ENCODE measurements at regions not wholly inside any gene's neighbourhood (a gene's known extent, or its start where the extent isn't known, plus 50 kb on each side); places are given as distances from the start of the nearest gene placed in this dataset.

DNA sequence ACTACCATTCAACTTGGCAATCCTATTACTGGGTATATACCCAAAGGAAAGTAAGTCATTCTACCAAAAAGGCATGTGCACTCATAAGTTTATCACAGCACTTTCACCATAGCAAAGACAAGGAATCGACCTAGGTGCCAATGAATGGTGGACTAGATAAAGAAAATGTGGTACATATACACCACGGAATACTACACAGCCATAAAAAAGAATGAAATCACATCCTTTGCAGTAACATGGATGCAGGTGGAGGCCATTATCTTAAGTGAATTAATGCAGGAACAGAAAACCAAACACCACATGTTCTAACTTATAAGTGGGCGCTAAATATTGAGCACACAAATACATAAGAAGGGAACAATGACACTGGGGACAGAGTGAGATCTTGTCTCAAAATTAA, 65.8 kb upstream of the SUB1 start:
- ATAC-seq (no peak), DNase-seq (ENCODE audit: low read depth, low spot score) (no peak)
- no peak overlapping the region for H3K4me2 ChIP-seq (ENCODE audit: low read length)
- ChIA-PET CTCF (no interaction called here), POLR2A (no interaction called here), RAD21 (ENCODE audit: low non-redundant PET in 1 of 2, low total read pairs in 2 of 2, uncharacterized antibody in 2 of 2, unreplicated experiment in 2 of 2) (no interaction called here)
- H3K36me3 ChIP-seq (ENCODE audit: control insufficient read depth in 1 of 2, insufficient read depth in 2 of 2, low read length in 2 of 2) = no peaks in the 10 kb centered on the region
- H4K20me1 ChIP-seq (ENCODE audit: insufficient read depth) = no peaks in the 10 kb centered on the region
- no peak overlapping the region for H3K4me3 ChIP-seq (replicated peaks in 1 of 2; ENCODE audit: low read depth in 1 of 2, low read length in 2 of 2)
- intact Hi-C loops (cut with micrococcal nuclease) = no loop called here
- H3K4me1 ChIP-seq (ENCODE audit: control insufficient read depth in 1 of 2, insufficient read depth in 2 of 2, low read length in 2 of 2) = no peaks in the 10 kb centered on the region
- TF ChIP-seq JUND (IDR thresholded peaks at IDR 0.05) = no peak
- no peak for TF ChIP-seq SIN3A (IDR thresholded peaks at IDR 0.05; ENCODE audit: low read depth)
- no peak for TF ChIP-seq ZFX (IDR thresholded peaks at IDR 0.05)
- TF ChIP-seq SRF (IDR thresholded peaks at IDR 0.05; ENCODE audit: low read depth) = no peak
- TF ChIP-seq TCF7L2 (IDR thresholded peaks at IDR 0.05; ENCODE audit: borderline replicate concordance, extremely low read depth, insufficient read depth, insufficient read length) = no peak
- no peak for TF ChIP-seq EGR1 (IDR thresholded peaks at IDR 0.05; ENCODE audit: low read depth)
- no peak for TF ChIP-seq CBX3 (IDR thresholded peaks at IDR 0.05; ENCODE audit: low read depth)
- no peak for TF ChIP-seq SP1 (IDR thresholded peaks at IDR 0.05; ENCODE audit: low read depth)
- TF ChIP-seq, protein P1, sequence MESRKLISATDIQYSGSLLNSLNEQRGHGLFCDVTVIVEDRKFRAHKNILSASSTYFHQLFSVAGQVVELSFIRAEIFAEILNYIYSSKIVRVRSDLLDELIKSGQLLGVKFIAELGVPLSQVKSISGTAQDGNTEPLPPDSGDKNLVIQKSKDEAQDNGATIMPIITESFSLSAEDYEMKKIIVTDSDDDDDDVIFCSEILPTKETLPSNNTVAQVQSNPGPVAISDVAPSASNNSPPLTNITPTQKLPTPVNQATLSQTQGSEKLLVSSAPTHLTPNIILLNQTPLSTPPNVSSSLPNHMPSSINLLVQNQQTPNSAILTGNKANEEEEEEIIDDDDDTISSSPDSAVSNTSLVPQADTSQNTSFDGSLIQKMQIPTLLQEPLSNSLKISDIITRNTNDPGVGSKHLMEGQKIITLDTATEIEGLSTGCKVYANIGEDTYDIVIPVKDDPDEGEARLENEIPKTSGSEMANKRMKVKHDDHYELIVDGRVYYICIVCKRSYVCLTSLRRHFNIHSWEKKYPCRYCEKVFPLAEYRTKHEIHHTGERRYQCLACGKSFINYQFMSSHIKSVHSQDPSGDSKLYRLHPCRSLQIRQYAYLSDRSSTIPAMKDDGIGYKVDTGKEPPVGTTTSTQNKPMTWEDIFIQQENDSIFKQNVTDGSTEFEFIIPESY (IDR thresholded peaks at IDR 0.05; ENCODE audit: extremely low read depth, insufficient replicate concordance, low read length) = no peak
- TF ChIP-seq, protein P2, sequence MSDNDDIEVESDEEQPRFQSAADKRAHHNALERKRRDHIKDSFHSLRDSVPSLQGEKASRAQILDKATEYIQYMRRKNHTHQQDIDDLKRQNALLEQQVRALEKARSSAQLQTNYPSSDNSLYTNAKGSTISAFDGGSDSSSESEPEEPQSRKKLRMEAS (IDR thresholded peaks at IDR 0.05) = no peak
- no peaks in the 10 kb centered on the region for H3K9me2 ChIP-seq (ENCODE audit: insufficient read depth)
- no peak overlapping the region for H2AFZ ChIP-seq (ENCODE audit: low read depth, low read length, poor library complexity, severe bottlenecking)
- no peak overlapping the region for H3K9ac ChIP-seq (ENCODE audit: low read length)
- no TSS peak for BruUV-seq (replicated peaks)
- H3K9me3 ChIP-seq (ENCODE audit: control insufficient read depth in 1 of 2, insufficient read depth in 1 of 2, low read depth in 1 of 2, low read length in 2 of 2) = no peaks in the 10 kb centered on the region
- no peaks in the 10 kb centered on the region for H3K79me2 ChIP-seq (ENCODE audit: insufficient read depth, low read length)
- no peaks in the 10 kb centered on the region for H3K27me3 ChIP-seq (ENCODE audit: insufficient read depth, low read length)
- no peak overlapping the region for H3K27ac ChIP-seq (ENCODE audit: low read depth, low read length)

DNA sequence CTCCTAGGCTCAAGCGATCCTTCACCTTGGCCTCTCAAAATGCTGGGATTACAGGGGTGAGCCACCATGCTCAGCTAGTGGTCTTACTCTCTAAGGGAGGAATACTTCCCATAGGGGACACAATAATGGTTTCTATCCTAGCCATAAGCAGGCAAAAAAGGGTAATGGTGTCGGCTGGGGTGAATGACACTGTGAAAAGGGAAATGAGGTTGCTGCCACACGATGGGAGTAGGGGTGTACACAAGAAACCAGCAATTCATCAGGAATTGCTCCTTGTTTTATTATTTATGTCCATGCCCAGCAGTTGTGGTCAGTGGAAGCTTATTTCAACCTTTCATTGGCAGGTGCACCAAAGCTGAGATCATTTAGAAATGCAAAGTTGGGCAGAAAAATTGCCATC, 70.3 kb upstream of the ZFR start:
- ATAC-seq = no peak
- Histone ChIP-seq H4K20me1 (ENCODE audit: insufficient read depth) (no peaks in the 10 kb centered on the region), H3K4me3 (replicated peaks in 1 of 2; ENCODE audit: low read depth in 1 of 2, low read length in 2 of 2) (no peak overlapping the region), H2AFZ (ENCODE audit: low read depth, low read length, poor library complexity, severe bottlenecking) (no peak overlapping the region), H3K36me3 (ENCODE audit: control insufficient read depth in 1 of 2, insufficient read depth in 2 of 2, low read length in 2 of 2) (no peaks in the 10 kb centered on the region), H3K27ac (ENCODE audit: low read depth, low read length) (no peak overlapping the region), H3K79me2 (ENCODE audit: insufficient read depth, low read length) (no peaks in the 10 kb centered on the region), H3K4me2 (ENCODE audit: low read length) (no peak overlapping the region), H3K27me3 (ENCODE audit: insufficient read depth, low read length) (no peaks in the 10 kb centered on the region), H3K9me3 (ENCODE audit: control insufficient read depth in 1 of 2, insufficient read depth in 1 of 2, low read depth in 1 of 2, low read length in 2 of 2) (no peaks in the 10 kb centered on the region), H3K4me1 (ENCODE audit: control insufficient read depth in 1 of 2, insufficient read depth in 2 of 2, low read length in 2 of 2) (no peaks in the 10 kb centered on the region), H3K9me2 (ENCODE audit: insufficient read depth) (no peaks in the 10 kb centered on the region), H3K9ac (ENCODE audit: low read length) (no peak overlapping the region)
- intact Hi-C loops (cut with micrococcal nuclease) = no loop called here
- CTCF ChIA-PET = no interaction called here
- DNase-seq (ENCODE audit: low read depth, low spot score) = no peak
- BruUV-seq (replicated peaks) = no TSS peak
- POLR2A ChIA-PET = no interaction called here
- RAD21 ChIA-PET (ENCODE audit: low non-redundant PET in 1 of 2, low total read pairs in 2 of 2, uncharacterized antibody in 2 of 2, unreplicated experiment in 2 of 2) = no interaction called here
- TF ChIP-seq RAD21 (IDR thresholded peaks at IDR 0.05; ENCODE audit: low read depth) = no peak
- TF ChIP-seq, protein P3, sequence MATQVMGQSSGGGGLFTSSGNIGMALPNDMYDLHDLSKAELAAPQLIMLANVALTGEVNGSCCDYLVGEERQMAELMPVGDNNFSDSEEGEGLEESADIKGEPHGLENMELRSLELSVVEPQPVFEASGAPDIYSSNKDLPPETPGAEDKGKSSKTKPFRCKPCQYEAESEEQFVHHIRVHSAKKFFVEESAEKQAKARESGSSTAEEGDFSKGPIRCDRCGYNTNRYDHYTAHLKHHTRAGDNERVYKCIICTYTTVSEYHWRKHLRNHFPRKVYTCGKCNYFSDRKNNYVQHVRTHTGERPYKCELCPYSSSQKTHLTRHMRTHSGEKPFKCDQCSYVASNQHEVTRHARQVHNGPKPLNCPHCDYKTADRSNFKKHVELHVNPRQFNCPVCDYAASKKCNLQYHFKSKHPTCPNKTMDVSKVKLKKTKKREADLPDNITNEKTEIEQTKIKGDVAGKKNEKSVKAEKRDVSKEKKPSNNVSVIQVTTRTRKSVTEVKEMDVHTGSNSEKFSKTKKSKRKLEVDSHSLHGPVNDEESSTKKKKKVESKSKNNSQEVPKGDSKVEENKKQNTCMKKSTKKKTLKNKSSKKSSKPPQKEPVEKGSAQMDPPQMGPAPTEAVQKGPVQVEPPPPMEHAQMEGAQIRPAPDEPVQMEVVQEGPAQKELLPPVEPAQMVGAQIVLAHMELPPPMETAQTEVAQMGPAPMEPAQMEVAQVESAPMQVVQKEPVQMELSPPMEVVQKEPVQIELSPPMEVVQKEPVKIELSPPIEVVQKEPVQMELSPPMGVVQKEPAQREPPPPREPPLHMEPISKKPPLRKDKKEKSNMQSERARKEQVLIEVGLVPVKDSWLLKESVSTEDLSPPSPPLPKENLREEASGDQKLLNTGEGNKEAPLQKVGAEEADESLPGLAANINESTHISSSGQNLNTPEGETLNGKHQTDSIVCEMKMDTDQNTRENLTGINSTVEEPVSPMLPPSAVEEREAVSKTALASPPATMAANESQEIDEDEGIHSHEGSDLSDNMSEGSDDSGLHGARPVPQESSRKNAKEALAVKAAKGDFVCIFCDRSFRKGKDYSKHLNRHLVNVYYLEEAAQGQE (IDR thresholded peaks at IDR 0.05; ENCODE audit: low read depth) = no peak
- no peak for TF ChIP-seq JUND (IDR thresholded peaks at IDR 0.05)
- TF ChIP-seq CBX3 (IDR thresholded peaks at IDR 0.05; ENCODE audit: low read depth) = no peak
- TF ChIP-seq, protein P4, sequence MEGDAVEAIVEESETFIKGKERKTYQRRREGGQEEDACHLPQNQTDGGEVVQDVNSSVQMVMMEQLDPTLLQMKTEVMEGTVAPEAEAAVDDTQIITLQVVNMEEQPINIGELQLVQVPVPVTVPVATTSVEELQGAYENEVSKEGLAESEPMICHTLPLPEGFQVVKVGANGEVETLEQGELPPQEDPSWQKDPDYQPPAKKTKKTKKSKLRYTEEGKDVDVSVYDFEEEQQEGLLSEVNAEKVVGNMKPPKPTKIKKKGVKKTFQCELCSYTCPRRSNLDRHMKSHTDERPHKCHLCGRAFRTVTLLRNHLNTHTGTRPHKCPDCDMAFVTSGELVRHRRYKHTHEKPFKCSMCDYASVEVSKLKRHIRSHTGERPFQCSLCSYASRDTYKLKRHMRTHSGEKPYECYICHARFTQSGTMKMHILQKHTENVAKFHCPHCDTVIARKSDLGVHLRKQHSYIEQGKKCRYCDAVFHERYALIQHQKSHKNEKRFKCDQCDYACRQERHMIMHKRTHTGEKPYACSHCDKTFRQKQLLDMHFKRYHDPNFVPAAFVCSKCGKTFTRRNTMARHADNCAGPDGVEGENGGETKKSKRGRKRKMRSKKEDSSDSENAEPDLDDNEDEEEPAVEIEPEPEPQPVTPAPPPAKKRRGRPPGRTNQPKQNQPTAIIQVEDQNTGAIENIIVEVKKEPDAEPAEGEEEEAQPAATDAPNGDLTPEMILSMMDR (IDR thresholded peaks at IDR 0.05 in 2 of 3, conservative IDR thresholded peaks at IDR 0.05 in 1 of 3; ENCODE audit: borderline replicate concordance in 1 of 3, insufficient read depth in 1 of 3, low read depth in 2 of 3, low read length in 2 of 3) = no peak
- no peak for TF ChIP-seq EZH2 (IDR thresholded peaks at IDR 0.05)
- TF ChIP-seq POLR2A (IDR thresholded peaks at IDR 0.05; ENCODE audit: borderline replicate concordance, extremely low read depth, insufficient read depth, insufficient read length) = no peak

Data from HCT116 (cell line).